Cardiac muscle cell (in vitro differentiated cells and primary cell): ENCODE measurements at regions not wholly inside any gene's neighbourhood (a gene's known extent, or its start where the extent isn't known, plus 50 kb on each side); places are given as distances from the start of the nearest gene placed in this dataset.

Experiments used
- DNase-seq, 2 donors: peaks; one replicate each; pipeline versions ENCODE4 v3.0.0 to v3.0.0-alpha.2; 2010 to 2017; ENCODE audit warnings: low read depth in 1 of 2, low spot score in 1 of 2
- H3K27ac ChIP-seq: fragments of 200-600 bp; sonication (generic); 2 replicates; pipeline ENCODE4 v1.5.1; 2016
- H3K27me3 ChIP-seq: fragments of 200-600 bp; sonication (generic); 2 replicates; pipeline ENCODE4 v1.6.0; 2016; ENCODE audit warnings: control low read depth
- H3K36me3 ChIP-seq: fragments of 200-600 bp; sonication (generic); 2 replicates; pipeline ENCODE4 v1.5.1; 2016; ENCODE audit warnings: control low read depth
- H3K4me1 ChIP-seq: fragments of 200-600 bp; sonication (generic); 2 replicates; pipeline ENCODE4 v1.8.1; 2017; ENCODE audit warnings: low read depth, mild to moderate bottlenecking, mixed run types
- H3K4me3 ChIP-seq: fragments of 200-600 bp; sonication (generic); 2 replicates; pipeline ENCODE4 v1.5.1; 2016; ENCODE audit warnings: mild to moderate bottlenecking
- H3K9me3 ChIP-seq: fragments of 200-600 bp; sonication (generic); 2 replicates; pipeline ENCODE4 v1.5.1; 2017; ENCODE audit warnings: low read depth, mild to moderate bottlenecking, control low read depth
- TF ChIP-seq, protein P1 (sequence below): IDR thresholded peaks from 2 replicates; pipeline ENCODE4 v1.5.1; 2012; ENCODE audit warnings: low read depth, mild to moderate bottlenecking, low read length

DNA sequence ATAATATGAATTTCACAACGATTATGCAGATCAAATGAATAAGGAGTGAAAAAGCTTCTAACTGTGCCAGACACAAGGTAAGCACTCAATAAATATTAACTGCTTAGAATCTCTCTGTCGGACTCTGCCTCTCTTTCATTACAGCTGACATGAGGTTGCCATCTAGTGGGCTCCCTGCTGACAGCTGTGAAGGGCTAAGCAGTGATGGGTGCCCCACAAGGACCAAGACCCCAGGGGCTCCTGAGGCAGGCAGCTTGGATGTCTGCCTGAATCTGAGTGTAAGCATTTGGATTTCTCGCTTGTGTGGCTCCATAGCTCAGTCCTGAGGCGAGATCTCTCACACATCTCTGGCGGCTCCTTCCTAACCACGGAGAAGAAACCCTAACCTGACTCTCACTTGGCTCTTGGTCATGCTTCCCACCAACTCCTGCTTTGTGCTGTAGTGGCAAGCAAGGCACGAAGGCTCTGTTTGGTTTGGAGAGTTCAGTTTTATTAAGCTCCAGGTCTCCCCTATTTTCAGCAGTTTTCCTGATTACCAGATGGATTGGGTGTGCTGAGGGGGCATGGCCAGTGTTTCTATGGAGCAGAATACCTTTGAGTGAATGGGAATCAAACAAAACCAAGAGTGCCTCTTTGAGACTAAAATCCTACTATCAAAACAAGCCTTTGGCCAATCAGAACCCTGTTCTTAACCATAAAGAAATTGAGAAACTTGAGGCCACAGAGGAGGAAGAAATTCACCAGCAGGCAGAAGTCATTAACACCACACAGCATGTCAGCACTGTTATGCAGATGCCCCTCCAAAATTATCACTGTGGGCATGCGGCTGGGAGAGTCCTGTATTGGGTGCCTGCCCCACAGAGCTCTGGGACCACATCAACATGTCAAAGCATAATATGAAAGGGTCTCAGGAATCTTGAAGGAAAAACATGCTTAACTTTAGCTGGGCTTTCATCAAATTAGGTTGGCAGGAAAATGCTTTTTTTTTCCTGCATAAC, 152.8 kb upstream of the NTM start:
- Histone ChIP-seq H3K27ac (no peak overlapping the region), H3K27me3 (no peaks in the 10 kb centered on the region), H3K4me1 (no peaks in the 10 kb centered on the region), H3K4me3 (no peak overlapping the region), H3K9me3 (no peaks in the 10 kb centered on the region), H3K36me3 (no peaks in the 10 kb centered on the region)
- no peak for DNase-seq
- TF ChIP-seq, protein P1, sequence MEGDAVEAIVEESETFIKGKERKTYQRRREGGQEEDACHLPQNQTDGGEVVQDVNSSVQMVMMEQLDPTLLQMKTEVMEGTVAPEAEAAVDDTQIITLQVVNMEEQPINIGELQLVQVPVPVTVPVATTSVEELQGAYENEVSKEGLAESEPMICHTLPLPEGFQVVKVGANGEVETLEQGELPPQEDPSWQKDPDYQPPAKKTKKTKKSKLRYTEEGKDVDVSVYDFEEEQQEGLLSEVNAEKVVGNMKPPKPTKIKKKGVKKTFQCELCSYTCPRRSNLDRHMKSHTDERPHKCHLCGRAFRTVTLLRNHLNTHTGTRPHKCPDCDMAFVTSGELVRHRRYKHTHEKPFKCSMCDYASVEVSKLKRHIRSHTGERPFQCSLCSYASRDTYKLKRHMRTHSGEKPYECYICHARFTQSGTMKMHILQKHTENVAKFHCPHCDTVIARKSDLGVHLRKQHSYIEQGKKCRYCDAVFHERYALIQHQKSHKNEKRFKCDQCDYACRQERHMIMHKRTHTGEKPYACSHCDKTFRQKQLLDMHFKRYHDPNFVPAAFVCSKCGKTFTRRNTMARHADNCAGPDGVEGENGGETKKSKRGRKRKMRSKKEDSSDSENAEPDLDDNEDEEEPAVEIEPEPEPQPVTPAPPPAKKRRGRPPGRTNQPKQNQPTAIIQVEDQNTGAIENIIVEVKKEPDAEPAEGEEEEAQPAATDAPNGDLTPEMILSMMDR, result no peak

DNA sequence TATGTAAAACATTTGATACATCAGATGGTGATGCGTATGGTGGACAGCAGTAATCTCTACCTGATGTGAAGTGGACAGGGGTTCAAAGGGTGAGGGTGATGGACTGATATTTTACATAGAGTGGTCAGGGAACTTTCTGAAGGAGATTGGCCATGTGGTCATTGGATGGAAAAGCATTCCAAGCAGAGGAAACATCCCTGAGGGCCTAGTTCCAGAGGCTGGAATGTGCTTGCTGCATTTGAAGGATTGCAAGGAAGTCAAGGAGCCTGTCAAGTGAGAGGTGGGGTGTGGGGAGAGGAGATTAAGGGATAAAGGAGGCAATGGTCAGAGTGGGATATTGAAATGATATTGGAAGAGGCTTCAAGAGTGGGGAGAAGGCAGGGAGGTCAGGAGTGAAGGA, 151.9 kb upstream of the NTM start:
- H3K4me1 ChIP-seq, result no peaks in the 10 kb centered on the region
- TF ChIP-seq, protein P1, result no peak
- H3K9me3 ChIP-seq, result no peaks in the 10 kb centered on the region
- no peak overlapping the region for H3K27ac ChIP-seq
- no peaks in the 10 kb centered on the region for H3K36me3 ChIP-seq
- DNase-seq, result no peak
- no peak overlapping the region for H3K4me3 ChIP-seq
- H3K27me3 ChIP-seq, result no peaks in the 10 kb centered on the region

GRCh38 chr11:131219646-131220045, 150.8 kb upstream of the NTM start:
- TF ChIP-seq, protein P1, result no peak
- no peaks in the 10 kb centered on the region for H3K36me3 ChIP-seq
- H3K27ac ChIP-seq, result no peak overlapping the region
- no peak for DNase-seq
- H3K27me3 ChIP-seq, result no peaks in the 10 kb centered on the region
- no peak overlapping the region for H3K4me3 ChIP-seq
- no peaks in the 10 kb centered on the region for H3K9me3 ChIP-seq
- no peaks in the 10 kb centered on the region for H3K4me1 ChIP-seq

DNA sequence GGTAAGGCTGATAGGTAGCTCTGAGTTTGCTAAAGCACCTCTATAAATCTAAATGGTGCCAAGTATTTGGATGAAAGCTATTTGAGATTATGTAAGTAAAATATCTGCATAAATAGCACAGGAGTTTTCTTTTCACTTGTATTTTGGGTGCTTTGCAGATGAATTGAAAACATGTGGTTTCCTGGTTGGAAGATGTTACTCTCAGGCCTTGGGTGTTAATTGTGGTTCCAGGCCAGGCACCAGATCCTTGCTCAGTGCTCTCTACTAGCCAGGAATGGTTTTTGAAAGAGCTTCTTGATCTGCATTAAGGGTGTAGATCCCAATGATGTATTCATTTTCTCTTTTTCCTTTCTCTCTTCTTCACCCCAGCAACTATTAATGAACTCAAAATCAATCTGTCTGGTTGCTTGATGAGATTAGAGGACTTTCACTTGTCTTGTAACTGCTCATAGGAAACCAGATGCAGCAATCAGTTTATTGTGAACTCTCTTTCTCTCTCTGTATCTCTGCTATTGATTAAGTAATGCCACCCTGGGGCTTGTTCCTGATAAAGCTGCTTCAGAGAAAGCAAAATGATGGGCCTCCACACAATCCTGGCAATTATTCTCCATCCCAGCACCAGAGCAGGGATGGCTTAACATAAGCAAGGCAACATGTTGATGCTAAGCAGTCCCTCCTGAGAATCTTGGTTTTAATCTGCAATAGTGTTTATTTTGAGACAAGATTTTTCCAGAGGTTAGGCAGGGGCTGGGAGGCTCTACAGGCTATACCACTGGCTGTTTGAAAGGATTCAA, 147.0 kb upstream of the NTM start:
- Histone ChIP-seq H3K36me3 (no peaks in the 10 kb centered on the region), H3K27me3 (no peaks in the 10 kb centered on the region), H3K27ac (no peak overlapping the region), H3K4me3 (no peak overlapping the region), H3K9me3 (no peaks in the 10 kb centered on the region), H3K4me1 (no peaks in the 10 kb centered on the region)
- no peak for DNase-seq
- TF ChIP-seq, protein P1, result no peak

GRCh38 chr11:131228378-131228777, 142.0 kb upstream of the NTM start:
- Histone ChIP-seq H3K27me3 (no peaks in the 10 kb centered on the region), H3K4me3 (no peak overlapping the region), H3K27ac (no peak overlapping the region), H3K4me1 (no peaks in the 10 kb centered on the region), H3K9me3 (no peaks in the 10 kb centered on the region), H3K36me3 (no peaks in the 10 kb centered on the region)
- TF ChIP-seq, protein P1, result no peak
- no peak for DNase-seq
